ENCODE measurements at regions not wholly inside any gene's neighbourhood (a gene's known extent, or its start where the extent isn't known, plus 50 kb on each side); places are given as distances from the start of the nearest gene placed in this dataset.

- Histone ChIP-seq H3K4me2 (ENCODE audit: insufficient read depth, low read length, poor library complexity, severe bottlenecking) (no peak overlapping the region), H2BK12ac (ENCODE audit: low read length) (no peak overlapping the region), H3K4ac (ENCODE audit: low read length) (no peak overlapping the region), H3K4me3 (ENCODE audit: low read length in 2 of 2) (no peak overlapping the region), H2AK5ac (ENCODE audit: low read depth, low read length) (no peak overlapping the region), H2AFZ (ENCODE audit: low read length) (no peak overlapping the region), H2BK15ac (ENCODE audit: low read length) (no peak overlapping the region), H2BK5ac (ENCODE audit: low read length) (no peak overlapping the region), H2BK120ac (ENCODE audit: low read depth, low read length) (no peak overlapping the region), H3K9me3 (replicated peaks in 1 of 2; ENCODE audit: control insufficient read depth in 2 of 2, insufficient read depth in 1 of 2, low read depth in 1 of 2, low read length in 2 of 2) (peaks cover 0 to 2% of the 10 kb centered on the region in 2 donors), H3K4me1 (ENCODE audit: control insufficient read depth in 2 of 2, insufficient read depth in 1 of 2, low read depth in 1 of 2, low read length in 2 of 2) (peaks cover 0 to 4% of the 10 kb centered on the region in 2 donors), H3K79me1 (ENCODE audit: low read depth, low read length) (no peaks in the 10 kb centered on the region), H3K27ac (replicated peaks; ENCODE audit: low read length) (no peak overlapping the region), H3K23ac (ENCODE audit: low read depth, low read length, poor library complexity) (no peak overlapping the region), H3K27me3 (ENCODE audit: control insufficient read depth in 3 of 3, insufficient read depth in 3 of 3, low read depth in 1 of 3, low read length in 3 of 3) (no peaks in the 10 kb centered on the region), H3K9ac (ENCODE audit: low read depth, low read length, poor library complexity) (no peak overlapping the region), H4K8ac (ENCODE audit: low read depth, low read length) (no peak overlapping the region), H4K91ac (ENCODE audit: low read depth, low read length, poor library complexity) (no peak overlapping the region), H3K14ac (ENCODE audit: low read length) (no peak overlapping the region), H3K18ac (ENCODE audit: low read length) (no peak overlapping the region), H3K36me3 (replicated peaks in 1 of 2; ENCODE audit: control insufficient read depth in 2 of 2, insufficient read depth in 2 of 2, low read length in 2 of 2) (no peaks in the 10 kb centered on the region)
- no peak for DNase-seq (ENCODE audit: low spot score)
- no CpG with 5 or more reads among the region's 7 CpGs for WGBS, 2 donors (ENCODE audit: extremely low coverage in 2 of 2, insufficient read length in 2 of 2, insufficient replicate concordance in 1 of 2)
These were observed 51.3 kb upstream of the PFKP start for GRCh38 chr10:3016016-3016415.

- Histone ChIP-seq H3K4me3 (ENCODE audit: low read length in 2 of 2) (no peak overlapping the region), H3K14ac (ENCODE audit: low read length) (no peak overlapping the region), H2AK5ac (ENCODE audit: low read depth, low read length) (no peak overlapping the region), H3K9ac (ENCODE audit: low read depth, low read length, poor library complexity) (no peak overlapping the region), H3K9me3 (replicated peaks in 1 of 2; ENCODE audit: control insufficient read depth in 2 of 2, insufficient read depth in 1 of 2, low read depth in 1 of 2, low read length in 2 of 2) (peaks cover 0 to 2% of the 10 kb centered on the region in 2 donors), H4K8ac (ENCODE audit: low read depth, low read length) (no peak overlapping the region), H3K36me3 (replicated peaks in 1 of 2; ENCODE audit: control insufficient read depth in 2 of 2, insufficient read depth in 2 of 2, low read length in 2 of 2) (no peaks in the 10 kb centered on the region), H2BK15ac (ENCODE audit: low read length) (no peak overlapping the region), H3K27me3 (ENCODE audit: control insufficient read depth in 3 of 3, insufficient read depth in 3 of 3, low read depth in 1 of 3, low read length in 3 of 3) (peaks cover 0 to under 1% (median 0%) of the 10 kb centered on the region in 3 experiments), H3K18ac (ENCODE audit: low read length) (no peak overlapping the region), H2BK12ac (ENCODE audit: low read length) (no peak overlapping the region), H3K27ac (replicated peaks; ENCODE audit: low read length) (no peak overlapping the region), H2BK120ac (ENCODE audit: low read depth, low read length) (no peak overlapping the region), H3K4ac (ENCODE audit: low read length) (no peak overlapping the region), H2AFZ (ENCODE audit: low read length) (no peak overlapping the region), H3K4me1 (ENCODE audit: control insufficient read depth in 2 of 2, insufficient read depth in 1 of 2, low read depth in 1 of 2, low read length in 2 of 2) (peaks cover 0 to 7% of the 10 kb centered on the region in 2 donors), H3K23ac (ENCODE audit: low read depth, low read length, poor library complexity) (no peak overlapping the region), H4K91ac (ENCODE audit: low read depth, low read length, poor library complexity) (no peak overlapping the region), H3K4me2 (ENCODE audit: insufficient read depth, low read length, poor library complexity, severe bottlenecking) (no peak overlapping the region), H3K79me1 (ENCODE audit: low read depth, low read length) (no peaks in the 10 kb centered on the region), H2BK5ac (ENCODE audit: low read length) (no peak overlapping the region)
- WGBS, 2 donors (ENCODE audit: extremely low coverage in 2 of 2, insufficient read length in 2 of 2, insufficient replicate concordance in 1 of 2) = no CpG with 5 or more reads among the region's 9 CpGs
- DNase-seq (ENCODE audit: low spot score) = no peak
These were observed 52.4 kb upstream of the PFKP start for GRCh38 chr10:3014968-3015367.

- H3K9ac ChIP-seq (ENCODE audit: low read depth, low read length, poor library complexity) = no peak overlapping the region
These were observed 55.1 kb upstream of the PFKP start for GRCh38 chr10:3012223-3012622.

GRCh38 chr10:3010816-3011460 lies 56.4 kb upstream of the PFKP start:
- Histone ChIP-seq H4K8ac (ENCODE audit: low read depth, low read length) (no peak overlapping the region), H3K14ac (ENCODE audit: low read length) (no peak overlapping the region), H2BK12ac (ENCODE audit: low read length) (no peak overlapping the region), H3K79me1 (ENCODE audit: low read depth, low read length) (no peaks in the 10 kb centered on the region), H3K4me2 (ENCODE audit: insufficient read depth, low read length, poor library complexity, severe bottlenecking) (no peak overlapping the region), H2BK5ac (ENCODE audit: low read length) (no peak overlapping the region), H2AFZ (ENCODE audit: low read length) (no peak overlapping the region), H3K4me1 (ENCODE audit: control insufficient read depth in 2 of 2, insufficient read depth in 1 of 2, low read depth in 1 of 2, low read length in 2 of 2) (peaks cover 0 to 7% of the 10 kb centered on the region in 2 donors), H4K91ac (ENCODE audit: low read depth, low read length, poor library complexity) (no peak overlapping the region), H2AK5ac (ENCODE audit: low read depth, low read length) (no peak overlapping the region), H3K27ac (replicated peaks; ENCODE audit: low read length) (no peak overlapping the region), H3K4me3 (ENCODE audit: low read length in 2 of 2) (no peak overlapping the region), H3K18ac (ENCODE audit: low read length) (peak overlapping the region; percentile 0), H3K23ac (ENCODE audit: low read depth, low read length, poor library complexity) (no peak overlapping the region), H2BK15ac (ENCODE audit: low read length) (no peak overlapping the region), H3K9me3 (replicated peaks in 1 of 2; ENCODE audit: control insufficient read depth in 2 of 2, insufficient read depth in 1 of 2, low read depth in 1 of 2, low read length in 2 of 2) (no peaks in the 10 kb centered on the region), H3K27me3 (ENCODE audit: control insufficient read depth in 3 of 3, insufficient read depth in 3 of 3, low read depth in 1 of 3, low read length in 3 of 3) (peaks cover 0 to 5% (median 0%) of the 10 kb centered on the region in 3 experiments), H3K9ac (ENCODE audit: low read depth, low read length, poor library complexity) (peak overlapping the region; percentile 46), H3K4ac (ENCODE audit: low read length) (no peak overlapping the region), H3K36me3 (replicated peaks in 1 of 2; ENCODE audit: control insufficient read depth in 2 of 2, insufficient read depth in 2 of 2, low read length in 2 of 2) (no peaks in the 10 kb centered on the region), H2BK120ac (ENCODE audit: low read depth, low read length) (no peak overlapping the region)
- no CpG with 5 or more reads among the region's 10 CpGs for WGBS, 2 donors (ENCODE audit: extremely low coverage in 2 of 2, insufficient read length in 2 of 2, insufficient replicate concordance in 1 of 2)
- no peak for DNase-seq (ENCODE audit: low spot score)

More at GRCh38 chr10:3012223-3012622, 55.1 kb upstream of the PFKP start:
- Histone ChIP-seq H3K4ac (ENCODE audit: low read length) (no peak overlapping the region), H3K36me3 (replicated peaks in 1 of 2; ENCODE audit: control insufficient read depth in 2 of 2, insufficient read depth in 2 of 2, low read length in 2 of 2) (no peaks in the 10 kb centered on the region), H2BK15ac (ENCODE audit: low read length) (no peak overlapping the region), H3K27me3 (ENCODE audit: control insufficient read depth in 3 of 3, insufficient read depth in 3 of 3, low read depth in 1 of 3, low read length in 3 of 3) (peaks cover 0 to 5% (median 0%) of the 10 kb centered on the region in 3 experiments), H2BK5ac (ENCODE audit: low read length) (no peak overlapping the region), H3K4me1 (ENCODE audit: control insufficient read depth in 2 of 2, insufficient read depth in 1 of 2, low read depth in 1 of 2, low read length in 2 of 2) (peaks cover 0 to 7% of the 10 kb centered on the region in 2 donors), H2AK5ac (ENCODE audit: low read depth, low read length) (no peak overlapping the region), H3K9me3 (replicated peaks in 1 of 2; ENCODE audit: control insufficient read depth in 2 of 2, insufficient read depth in 1 of 2, low read depth in 1 of 2, low read length in 2 of 2) (no peaks in the 10 kb centered on the region), H3K79me1 (ENCODE audit: low read depth, low read length) (no peaks in the 10 kb centered on the region), H3K4me3 (ENCODE audit: low read length in 2 of 2) (no peak overlapping the region), H2BK120ac (ENCODE audit: low read depth, low read length) (no peak overlapping the region), H2AFZ (ENCODE audit: low read length) (no peak overlapping the region), H3K27ac (replicated peaks; ENCODE audit: low read length) (no peak overlapping the region), H3K23ac (ENCODE audit: low read depth, low read length, poor library complexity) (no peak overlapping the region), H3K14ac (ENCODE audit: low read length) (no peak overlapping the region), H2BK12ac (ENCODE audit: low read length) (no peak overlapping the region), H3K18ac (ENCODE audit: low read length) (no peak overlapping the region), H4K8ac (ENCODE audit: low read depth, low read length) (no peak overlapping the region), H3K4me2 (ENCODE audit: insufficient read depth, low read length, poor library complexity, severe bottlenecking) (no peak overlapping the region), H4K91ac (ENCODE audit: low read depth, low read length, poor library complexity) (no peak overlapping the region)
- no CpG with 5 or more reads among the region's 5 CpGs for WGBS, 2 donors (ENCODE audit: extremely low coverage in 2 of 2, insufficient read length in 2 of 2, insufficient replicate concordance in 1 of 2)
- no peak for DNase-seq (ENCODE audit: low spot score)
